Cardiac fibroblast (primary cell): ENCODE measurements at regions not wholly inside any gene's neighbourhood (a gene's known extent, or its start where the extent isn't known, plus 50 kb on each side); places are given as distances from the start of the nearest gene placed in this dataset.

Experiments
- DNase-seq, 2 donors: peaks; one replicate each; pipeline versions ENCODE4 v3.0.0 to v3.0.0-alpha.2; 2010; ENCODE audit warnings: low read depth in 2 of 2
- H3K4me3 ChIP-seq, 2 donors: replicated peaks in 1 of 2; 1 replicate in 1 of 2; 2 replicates in 1 of 2; pipeline ENCODE4 v1.5.1; 2011; ENCODE audit warnings: low read depth in 2 of 2, low read length in 2 of 2, mild to moderate bottlenecking in 2 of 2, moderate library complexity in 1 of 2
- CTCF ChIP-seq: IDR thresholded peaks from one replicate; pipeline ENCODE4 v1.5.1; 2011; ENCODE audit warnings: low read depth, mild to moderate bottlenecking, low read length, inconsistent platforms

DNA sequence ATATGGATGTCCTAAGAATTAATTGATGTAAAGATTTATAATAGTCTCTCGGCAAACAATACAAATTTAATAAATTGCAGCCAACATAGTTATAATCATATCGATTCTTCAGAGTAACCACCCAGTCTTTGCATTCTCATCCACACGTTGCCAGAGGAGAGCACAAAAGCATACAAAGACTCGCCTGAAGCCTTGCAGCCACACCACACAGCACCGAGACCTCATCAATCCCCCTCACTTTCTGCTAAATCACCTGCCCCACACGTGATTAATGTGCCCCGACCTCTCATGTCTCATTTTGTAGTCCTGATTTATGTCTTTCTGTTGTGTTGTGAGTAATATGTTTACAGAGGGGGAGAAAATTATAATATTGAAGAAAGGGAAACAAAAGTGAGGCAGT lies 510.4 kb downstream of the TRIML1 start:
- H3K4me3 ChIP-seq: no peak overlapping the region
- DNase-seq: no peak
- no peak for TF ChIP-seq CTCF

DNA sequence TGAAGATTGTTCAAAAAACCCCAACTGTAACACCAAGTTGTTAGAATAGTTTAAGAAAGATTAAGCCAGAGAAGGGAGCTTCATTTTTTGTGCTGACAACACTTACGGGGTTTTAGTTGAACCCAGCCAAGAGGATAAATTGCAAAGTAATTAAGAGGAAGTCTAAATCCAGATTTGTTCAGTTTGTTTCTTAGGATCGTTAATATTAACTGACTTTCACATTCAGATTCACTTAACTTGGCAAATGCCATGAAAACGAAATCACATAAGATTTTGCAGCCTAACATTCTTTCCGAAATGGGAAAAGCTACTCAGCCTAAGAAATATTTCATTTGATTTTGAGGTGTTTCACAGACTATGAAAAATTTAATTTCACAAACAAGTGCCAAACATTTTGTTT lies 511.3 kb downstream of the TRIML1 start:
- no peak for TF ChIP-seq CTCF
- no peak for DNase-seq
- no peak overlapping the region for H3K4me3 ChIP-seq

GRCh38 chr4:188657365-188657764 lies 518.1 kb downstream of the TRIML1 start:
- no peak for TF ChIP-seq CTCF
- DNase-seq: no peak
- H3K4me3 ChIP-seq: no peak overlapping the region

DNA sequence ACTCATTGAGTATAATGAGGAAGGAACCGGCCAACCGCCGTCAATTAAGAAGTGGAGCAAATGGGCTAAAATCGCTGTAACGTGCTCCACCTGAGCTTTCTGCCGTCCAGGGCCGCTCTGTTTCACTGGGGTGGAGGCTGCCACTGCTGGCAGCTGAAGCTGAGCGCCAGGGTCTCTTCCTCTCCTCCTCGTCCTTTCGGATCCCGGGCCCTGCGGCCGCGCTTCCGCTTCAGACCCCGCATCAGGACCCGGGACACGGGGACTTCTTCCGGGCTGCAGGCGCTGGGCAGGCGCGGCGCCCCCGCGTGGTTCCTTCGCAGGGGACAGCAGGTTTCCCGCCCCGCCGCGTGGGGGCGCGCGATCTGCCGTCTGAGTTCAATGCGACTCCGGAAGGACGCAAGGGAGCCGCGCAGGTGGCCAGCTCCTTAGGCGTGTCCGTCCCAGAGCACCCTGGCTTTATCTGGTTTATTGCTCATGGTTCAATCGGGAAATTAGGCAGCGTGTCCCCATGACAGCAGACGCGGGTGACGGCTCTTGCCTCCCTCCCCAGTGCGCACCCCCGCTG lies 519.8 kb downstream of the TRIML1 start:
- TF ChIP-seq CTCF: no peak
- DNase-seq: no peak
- H3K4me3 ChIP-seq: no peak overlapping the region

DNA sequence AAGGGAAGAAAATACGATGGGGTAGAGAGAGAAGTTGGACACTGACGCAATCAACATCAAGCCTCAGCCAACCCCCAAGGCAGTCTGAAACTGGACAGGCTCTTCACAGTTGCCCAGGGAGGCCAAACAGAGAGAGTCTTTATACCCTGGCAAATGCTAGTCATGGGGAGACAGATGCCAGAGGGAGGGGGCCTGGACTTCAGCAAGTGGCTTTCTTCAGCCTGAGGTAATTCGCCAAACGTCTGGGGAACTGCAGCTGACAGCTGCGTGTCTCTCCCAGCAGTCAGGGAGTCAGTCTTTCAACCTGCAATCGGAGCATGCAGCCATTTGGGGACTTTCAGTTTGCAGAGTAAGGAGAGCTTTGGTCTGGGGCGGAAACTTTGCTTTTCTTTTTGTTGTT lies 521.6 kb downstream of the TRIML1 start:
- DNase-seq: no peak

GRCh38 chr4:188661502-188661901 lies 522.3 kb downstream of the TRIML1 start:
- no peak for DNase-seq
- no peak overlapping the region for H3K4me3 ChIP-seq

More for the DNA sequence above, 521.6 kb downstream of the TRIML1 start:
- H3K4me3 ChIP-seq: no peak overlapping the region
- TF ChIP-seq CTCF: no peak

More at GRCh38 chr4:188661502-188661901, 522.3 kb downstream of the TRIML1 start:
- TF ChIP-seq CTCF: no peak
